GM06990 (cell line): ENCODE measurements at regions not wholly inside any gene's neighbourhood (a gene's known extent, or its start where the extent isn't known, plus 50 kb on each side); places are given as distances from the start of the nearest gene placed in this dataset.

Source experiments
- DNase-seq: peaks from one replicate; pipeline ENCODE4 v3.0.0-alpha.2; 2011; ENCODE audit not compliant: insufficient read length; ENCODE audit errors: extremely low read depth
- H3K27me3 ChIP-seq: replicated peaks from 2 replicates; pipeline ENCODE4 v1.6.0; 2011; ENCODE audit warnings: low read length; ENCODE audit not compliant: control insufficient read depth, insufficient read depth
- H3K36me3 ChIP-seq: 2 replicates; pipeline ENCODE4 v1.5.1; 2011; ENCODE audit warnings: low read length; ENCODE audit not compliant: control insufficient read depth, insufficient read depth
- H3K4me3 ChIP-seq: replicated peaks from 2 replicates; pipeline ENCODE4 v1.5.1; 2011; ENCODE audit warnings: low read depth, mild to moderate bottlenecking, control low read depth, low read length
- TF ChIP-seq, protein P1 (sequence below): IDR thresholded peaks from 2 replicates; pipeline ENCODE4 v1.5.1; 2011; ENCODE audit warnings: low read length, control low read depth, mild to moderate bottlenecking, inconsistent platforms; ENCODE audit not compliant: insufficient read depth, poor library complexity, severe bottlenecking

DNA sequence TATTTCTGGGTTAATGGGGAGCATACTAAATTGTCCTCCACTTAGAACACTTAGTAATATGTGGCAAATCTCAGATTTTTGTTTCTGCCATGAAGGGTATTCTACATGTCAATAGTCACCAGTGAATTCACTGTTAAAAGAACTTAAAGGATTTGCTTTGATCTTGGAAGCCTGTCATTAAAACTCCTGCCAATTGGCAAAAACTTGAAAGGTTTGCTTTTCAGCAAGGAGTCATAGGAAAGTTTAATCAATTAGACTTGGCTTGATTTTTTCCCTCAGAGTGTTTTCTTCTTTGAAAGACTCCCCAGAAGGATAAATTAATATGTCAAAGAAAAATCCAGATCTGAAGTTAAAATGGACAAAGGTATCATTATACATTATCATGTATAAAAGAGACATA, 671.9 kb upstream of the PKDCC start:
- Histone ChIP-seq H3K4me3 (no peak overlapping the region), H3K27me3 (no peaks in the 10 kb centered on the region), H3K36me3 (no peaks in the 10 kb centered on the region)
- no peak for DNase-seq
- TF ChIP-seq, protein P1, sequence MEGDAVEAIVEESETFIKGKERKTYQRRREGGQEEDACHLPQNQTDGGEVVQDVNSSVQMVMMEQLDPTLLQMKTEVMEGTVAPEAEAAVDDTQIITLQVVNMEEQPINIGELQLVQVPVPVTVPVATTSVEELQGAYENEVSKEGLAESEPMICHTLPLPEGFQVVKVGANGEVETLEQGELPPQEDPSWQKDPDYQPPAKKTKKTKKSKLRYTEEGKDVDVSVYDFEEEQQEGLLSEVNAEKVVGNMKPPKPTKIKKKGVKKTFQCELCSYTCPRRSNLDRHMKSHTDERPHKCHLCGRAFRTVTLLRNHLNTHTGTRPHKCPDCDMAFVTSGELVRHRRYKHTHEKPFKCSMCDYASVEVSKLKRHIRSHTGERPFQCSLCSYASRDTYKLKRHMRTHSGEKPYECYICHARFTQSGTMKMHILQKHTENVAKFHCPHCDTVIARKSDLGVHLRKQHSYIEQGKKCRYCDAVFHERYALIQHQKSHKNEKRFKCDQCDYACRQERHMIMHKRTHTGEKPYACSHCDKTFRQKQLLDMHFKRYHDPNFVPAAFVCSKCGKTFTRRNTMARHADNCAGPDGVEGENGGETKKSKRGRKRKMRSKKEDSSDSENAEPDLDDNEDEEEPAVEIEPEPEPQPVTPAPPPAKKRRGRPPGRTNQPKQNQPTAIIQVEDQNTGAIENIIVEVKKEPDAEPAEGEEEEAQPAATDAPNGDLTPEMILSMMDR: no peak

DNA sequence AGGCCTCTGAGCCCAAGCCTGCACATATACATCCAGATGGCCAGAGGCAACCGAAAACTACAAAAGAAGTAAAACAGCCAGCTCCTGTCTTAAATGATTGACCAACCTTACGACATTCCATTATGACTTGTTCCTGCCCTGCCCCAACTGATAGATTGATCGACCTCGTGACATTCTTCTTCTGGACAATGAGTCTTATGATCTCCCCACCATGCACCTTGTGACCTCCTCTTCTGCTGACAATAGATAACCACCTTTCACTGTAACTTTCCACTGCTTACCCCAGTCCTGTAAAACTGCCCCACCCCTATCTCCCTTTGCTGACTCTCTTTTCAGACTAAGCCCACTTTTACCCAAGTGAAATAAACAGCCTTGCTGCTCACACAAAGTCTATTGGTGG, 670.0 kb upstream of the PKDCC start:
- H3K4me3 ChIP-seq: no peak overlapping the region

GRCh38 chr2:41378420-41378819, 669.4 kb upstream of the PKDCC start:
- H3K27me3 ChIP-seq: no peaks in the 10 kb centered on the region
- DNase-seq: no peak
- TF ChIP-seq, protein P1: no peak
- no peaks in the 10 kb centered on the region for H3K36me3 ChIP-seq
- no peak overlapping the region for H3K4me3 ChIP-seq

More for the DNA sequence above, 670.0 kb upstream of the PKDCC start:
- TF ChIP-seq, protein P1: no peak
- Histone ChIP-seq H3K27me3 (no peaks in the 10 kb centered on the region), H3K36me3 (no peaks in the 10 kb centered on the region)
- no peak for DNase-seq

DNA sequence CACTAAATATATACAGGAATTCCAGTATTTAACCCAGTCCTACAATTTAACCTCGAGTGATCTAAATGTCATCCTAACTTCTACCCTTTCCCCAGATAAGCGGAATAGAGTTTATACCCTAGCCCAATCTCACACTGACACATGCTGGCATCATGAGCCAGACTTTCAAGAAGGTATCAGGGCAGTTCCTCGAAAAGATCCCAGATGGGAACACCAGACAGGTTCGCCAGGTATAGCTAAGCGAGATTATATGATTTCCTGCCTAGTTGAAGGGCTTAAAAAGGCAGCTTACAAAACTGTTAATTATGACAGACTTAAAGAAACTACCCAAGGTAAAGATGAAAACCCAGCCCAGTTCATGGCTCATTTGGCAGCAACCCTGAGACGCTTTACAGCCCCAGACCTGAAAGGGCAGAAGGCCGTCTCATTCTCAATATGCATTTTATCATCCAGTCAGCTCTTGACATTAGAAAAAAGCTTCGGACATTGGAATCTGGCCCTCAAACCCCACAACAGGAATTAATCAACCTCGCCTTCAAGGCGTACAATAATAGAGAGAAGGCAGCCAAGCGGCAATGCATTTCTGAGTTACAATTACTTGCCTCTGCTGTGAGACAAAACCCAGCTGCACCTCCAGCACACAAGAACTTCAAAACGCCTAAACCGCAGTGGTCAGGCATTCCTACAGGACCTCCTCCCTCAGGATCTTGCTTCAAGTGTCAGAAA, 668.2 kb upstream of the PKDCC start:
- H3K36me3 ChIP-seq: no peaks in the 10 kb centered on the region
- TF ChIP-seq, protein P1: no peak
- DNase-seq: no peak
- no peaks in the 10 kb centered on the region for H3K27me3 ChIP-seq
- no peak overlapping the region for H3K4me3 ChIP-seq

DNA sequence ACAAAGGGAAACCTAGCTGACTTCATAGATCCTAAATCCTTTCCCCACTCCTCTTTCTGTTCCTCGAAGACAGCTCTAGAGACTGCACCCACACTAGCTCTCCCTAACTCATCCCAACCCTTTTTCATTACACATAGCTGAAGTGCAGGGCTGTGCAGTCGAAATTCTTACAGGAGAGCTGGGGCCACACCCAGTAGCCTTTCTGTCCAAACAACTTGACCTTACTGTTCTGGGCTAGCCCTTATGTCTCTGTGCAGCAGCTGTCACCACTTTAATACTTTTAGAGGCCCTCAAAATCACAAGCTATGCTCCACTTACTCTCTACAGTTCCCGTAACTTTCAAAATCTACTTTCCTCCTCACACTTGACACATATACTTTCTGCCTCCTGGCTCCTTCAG, 666.1 kb upstream of the PKDCC start:
- DNase-seq: no peak
- no peaks in the 10 kb centered on the region for H3K27me3 ChIP-seq
- no peak overlapping the region for H3K4me3 ChIP-seq
- no peaks in the 10 kb centered on the region for H3K36me3 ChIP-seq
- TF ChIP-seq, protein P1: no peak

- TF ChIP-seq, protein P1: no peak
- DNase-seq: no peak
- H3K27me3 ChIP-seq: no peaks in the 10 kb centered on the region
- no peaks in the 10 kb centered on the region for H3K36me3 ChIP-seq
- H3K4me3 ChIP-seq: no peak overlapping the region
These were observed 660.3 kb upstream of the PKDCC start for GRCh38 chr2:41387519-41387918.
